Lung microvascular endothelial cell (primary cell): ENCODE measurements at regions not wholly inside any gene's neighbourhood (a gene's known extent, or its start where the extent isn't known, plus 50 kb on each side); places are given as distances from the start of the nearest gene placed in this dataset.
"Not testable (repeated sequence)": the region's sequence is repeated elsewhere in the genome, so short reads cannot be mapped to it uniquely, and the experiment has no call there.

ENCODE experiments used
- DNase-seq, 2 donors: peaks; one replicate each; pipeline versions ENCODE4 v3.0.0 to v3.0.0-alpha.2; 2010; ENCODE audit warnings: low read depth in 2 of 2

- no peak for DNase-seq
Observed at GRCh38 chr10:129059977-129060376, 407.1 kb upstream of the MGMT start.

GRCh38 chr10:129063212-129063611, 403.8 kb upstream of the MGMT start:
- no peak for DNase-seq

GRCh38 chr10:129063877-129064276, 403.2 kb upstream of the MGMT start:
- DNase-seq: no peak

GRCh38 chr10:129066529-129066928, 400.5 kb upstream of the MGMT start:
- not testable (repeated sequence) for DNase-seq

GRCh38 chr10:129071411-129071810, 395.6 kb upstream of the MGMT start:
- not testable (repeated sequence) for DNase-seq

- DNase-seq: no peak
Observed at GRCh38 chr10:129074939-129075338, 392.1 kb upstream of the MGMT start.

GRCh38 chr10:129075508-129075907, 391.5 kb upstream of the MGMT start:
- no peak for DNase-seq

- no peak for DNase-seq
Observed at GRCh38 chr10:129075927-129076326, 391.1 kb upstream of the MGMT start.

GRCh38 chr10:129078346-129078745, 388.7 kb upstream of the MGMT start:
- no peak for DNase-seq

GRCh38 chr10:129078746-129079145, 388.3 kb upstream of the MGMT start:
- no peak for DNase-seq

- no peak for DNase-seq
Observed at GRCh38 chr10:129079705-129080104, 387.3 kb upstream of the MGMT start.

GRCh38 chr10:129085811-129086210, 381.2 kb upstream of the MGMT start:
- DNase-seq: no peak

- DNase-seq: no peak
Observed at GRCh38 chr10:129089341-129089740, 377.7 kb upstream of the MGMT start.

- no peak for DNase-seq
Observed at GRCh38 chr10:129090165-129090564, 376.9 kb upstream of the MGMT start.

GRCh38 chr10:129090618-129091366, 376.2 kb upstream of the MGMT start:
- DNase-seq: no peak

GRCh38 chr10:129093641-129094040, 373.4 kb upstream of the MGMT start:
- DNase-seq: no peak

GRCh38 chr10:129094233-129094632, 372.8 kb upstream of the MGMT start:
- no peak for DNase-seq

GRCh38 chr10:129094861-129095260, 372.2 kb upstream of the MGMT start:
- DNase-seq: no peak

GRCh38 chr10:129095680-129096064, 371.4 kb upstream of the MGMT start:
- no peak for DNase-seq

GRCh38 chr10:129096065-129096984, 370.7 kb upstream of the MGMT start:
- DNase-seq: peak in 1 of 2 donors; percentile 93

GRCh38 chr10:129097776-129098330, 369.2 kb upstream of the MGMT start:
- no peak for DNase-seq

GRCh38 chr10:129098517-129098916, 368.5 kb upstream of the MGMT start:
- no peak for DNase-seq
